ENCODE measurements at regions not wholly inside any gene's neighbourhood (a gene's known extent, or its start where the extent isn't known, plus 50 kb on each side); places are given as distances from the start of the nearest gene placed in this dataset.

DNA sequence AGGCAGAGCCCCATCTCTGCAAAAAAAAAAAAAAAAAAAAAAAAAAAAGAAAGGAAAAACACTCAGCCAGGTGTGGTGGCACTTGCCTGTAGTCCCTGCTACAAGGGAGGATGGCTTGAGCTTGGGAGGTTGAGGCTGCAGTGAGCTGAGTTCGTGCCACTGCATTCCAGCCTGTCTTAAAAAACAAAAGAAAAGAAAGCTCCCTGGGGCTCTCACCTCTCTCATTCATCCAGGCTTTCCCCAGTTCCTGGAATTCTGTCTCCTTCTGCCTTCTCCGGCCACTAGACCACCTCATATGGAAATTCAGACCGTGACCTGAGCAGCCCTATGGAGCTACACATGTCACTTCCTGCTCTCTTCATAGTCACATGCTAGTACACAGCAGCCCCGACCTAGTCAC lies 101.1 kb upstream of the TAB2 start:
- no peak for DNase-seq (ENCODE audit: low read depth in 2 of 2)

DNA sequence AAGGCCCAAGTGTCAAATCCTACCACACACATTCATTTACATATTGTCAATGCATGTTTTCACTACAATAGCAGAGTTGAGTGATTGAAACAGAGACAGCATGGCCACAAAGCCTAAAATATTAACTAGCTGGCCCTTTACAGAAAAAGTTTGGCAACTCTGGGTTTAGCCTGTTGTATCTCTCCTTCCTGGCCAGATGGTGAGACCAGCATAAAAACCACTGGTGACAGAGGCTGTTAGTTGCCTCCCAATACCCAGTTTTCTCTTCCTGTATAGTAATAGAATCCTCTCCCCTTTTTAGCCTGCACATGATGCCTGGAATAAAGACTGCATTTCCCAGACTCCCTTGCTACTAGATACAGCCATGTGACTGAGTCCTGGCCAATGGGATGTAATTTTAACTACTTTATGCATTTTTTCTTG lies 100.0 kb upstream of the TAB2 start:
- no peak for DNase-seq (ENCODE audit: low read depth in 2 of 2)

DNA sequence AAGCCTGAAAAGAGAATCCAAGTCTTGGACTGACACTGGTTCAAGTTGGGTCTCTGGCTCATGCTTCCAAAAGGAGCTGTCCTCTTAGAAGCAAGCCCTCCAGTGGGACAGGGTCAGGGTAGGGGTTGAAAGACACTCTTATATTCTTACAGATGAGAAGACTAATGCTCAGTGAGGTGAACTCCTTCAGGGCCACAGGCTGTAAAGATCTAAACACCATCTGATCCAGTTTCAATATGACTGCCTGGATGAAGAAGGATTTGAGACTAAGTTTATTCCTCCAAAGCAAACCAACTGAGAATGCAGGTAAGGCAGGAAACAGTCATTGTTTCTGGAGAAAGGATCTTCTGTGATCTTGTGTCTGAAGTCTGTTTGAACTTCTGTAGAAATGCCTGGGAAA lies 99.0 kb upstream of the TAB2 start:
- DNase-seq (ENCODE audit: low read depth in 2 of 2), result no peak

DNA sequence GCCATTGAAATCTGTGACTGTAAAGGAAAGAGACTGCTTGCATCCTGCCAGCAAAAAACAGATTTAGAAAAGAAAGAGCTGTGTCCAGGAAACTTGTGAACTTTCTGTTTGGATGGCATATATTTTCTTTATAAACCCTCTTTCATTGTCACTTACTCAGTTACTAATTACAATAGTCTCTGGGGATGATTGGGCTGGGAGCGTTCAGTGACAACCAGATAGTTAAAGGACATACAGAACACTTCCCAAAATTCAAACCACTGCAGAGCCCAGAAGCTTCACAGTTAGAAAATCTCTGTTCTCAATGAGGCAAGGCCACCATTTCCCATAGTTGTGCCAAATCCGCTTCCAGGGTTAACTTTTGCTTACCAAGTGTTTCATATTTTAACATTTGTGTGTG lies 98.6 kb upstream of the TAB2 start:
- DNase-seq (ENCODE audit: low read depth in 2 of 2), result no peak

DNA sequence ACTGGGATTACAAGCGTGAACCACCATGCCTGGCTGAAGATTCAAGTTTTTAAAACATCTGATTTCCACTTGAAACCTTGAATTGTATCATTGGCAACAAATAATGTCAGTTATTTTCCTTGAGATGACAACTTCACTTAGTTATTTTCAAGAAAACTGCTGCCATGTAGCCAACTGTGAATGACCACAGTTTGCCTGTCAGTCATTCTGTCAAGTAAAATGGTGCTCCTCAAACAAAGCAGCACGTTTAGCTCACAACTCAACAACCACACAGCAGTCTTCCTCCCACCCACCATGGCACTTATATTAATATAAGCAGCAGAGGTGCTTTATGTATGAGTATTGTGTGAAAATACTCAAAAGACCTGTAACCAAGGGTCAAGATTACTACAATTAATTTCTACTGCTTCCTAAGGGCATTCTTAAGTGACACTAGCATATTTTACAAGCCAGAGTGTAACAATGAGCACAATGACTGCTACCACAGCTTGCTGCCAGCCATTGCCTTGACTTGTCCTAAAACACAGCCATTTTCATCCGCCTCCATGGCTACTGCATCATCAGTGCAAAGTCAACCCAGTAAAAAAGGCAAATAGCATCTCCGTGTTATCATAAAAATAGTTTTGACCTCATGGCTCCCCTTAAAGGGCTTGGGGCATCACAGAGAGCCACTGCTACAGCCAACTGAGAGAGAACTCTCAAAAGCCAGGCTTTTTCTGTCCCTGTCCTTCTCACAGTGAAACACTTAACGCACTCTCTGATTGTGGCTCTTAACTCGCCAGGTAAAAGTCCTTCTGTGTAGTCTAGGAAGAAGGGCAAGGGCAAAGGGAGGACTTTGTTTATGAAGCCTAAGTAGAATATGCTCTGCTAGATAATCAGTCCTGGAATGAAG lies 96.4 kb upstream of the TAB2 start:
- DNase-seq (ENCODE audit: low read depth in 2 of 2), result no peak

DNA sequence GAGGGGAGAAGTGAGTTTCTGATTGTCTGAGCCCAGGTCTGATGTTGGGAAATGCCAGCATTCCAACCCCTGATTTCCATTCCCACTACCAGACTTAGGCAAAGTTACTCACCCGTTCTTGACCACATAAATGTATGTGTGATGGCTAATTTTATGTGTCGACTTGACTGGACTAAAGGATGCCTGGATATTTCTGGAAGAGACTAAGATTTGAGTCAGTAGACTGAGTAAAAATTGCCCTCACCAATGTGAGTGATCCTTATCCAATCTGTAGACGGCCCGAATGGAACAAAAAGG lies 95.8 kb upstream of the TAB2 start:
- no peak for DNase-seq (ENCODE audit: low read depth in 2 of 2)

DNA sequence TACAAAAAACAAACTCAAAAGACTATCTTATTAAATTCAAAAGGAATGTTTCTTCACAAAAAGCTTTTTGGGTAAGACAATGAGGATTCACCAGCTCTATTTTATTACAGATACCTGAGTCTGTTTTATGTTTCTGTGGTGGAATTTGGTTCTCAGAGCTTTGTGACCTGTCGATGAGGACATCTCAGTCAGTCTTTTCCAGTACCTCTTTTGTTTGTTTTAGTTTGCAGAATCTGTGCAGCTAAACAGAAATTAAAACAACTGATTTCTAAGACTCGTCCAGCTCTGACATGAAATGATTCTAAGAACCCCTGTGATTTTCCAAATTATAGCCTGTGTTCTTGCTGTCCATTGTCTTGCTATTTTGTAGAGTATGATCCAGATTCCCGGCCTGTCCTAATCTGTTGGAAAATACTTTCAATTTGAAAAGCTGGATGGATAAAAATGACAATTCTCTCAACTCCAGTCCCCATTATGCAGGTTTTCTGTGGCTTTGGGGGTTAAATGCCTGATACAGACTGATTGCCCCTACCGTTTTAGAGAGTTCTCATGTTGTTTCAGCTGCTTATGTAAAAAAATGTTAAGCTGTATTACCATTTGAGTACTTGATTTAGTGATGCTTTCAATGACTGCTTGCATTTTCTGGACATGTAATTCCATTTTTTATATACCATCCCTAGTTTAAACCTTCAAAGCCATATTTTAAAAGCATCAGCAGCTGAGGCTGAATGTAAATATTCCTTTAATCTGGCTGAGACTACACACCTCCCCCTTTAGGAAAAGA lies 94.2 kb upstream of the TAB2 start:
- no peak for DNase-seq (ENCODE audit: low read depth in 2 of 2)

DNA sequence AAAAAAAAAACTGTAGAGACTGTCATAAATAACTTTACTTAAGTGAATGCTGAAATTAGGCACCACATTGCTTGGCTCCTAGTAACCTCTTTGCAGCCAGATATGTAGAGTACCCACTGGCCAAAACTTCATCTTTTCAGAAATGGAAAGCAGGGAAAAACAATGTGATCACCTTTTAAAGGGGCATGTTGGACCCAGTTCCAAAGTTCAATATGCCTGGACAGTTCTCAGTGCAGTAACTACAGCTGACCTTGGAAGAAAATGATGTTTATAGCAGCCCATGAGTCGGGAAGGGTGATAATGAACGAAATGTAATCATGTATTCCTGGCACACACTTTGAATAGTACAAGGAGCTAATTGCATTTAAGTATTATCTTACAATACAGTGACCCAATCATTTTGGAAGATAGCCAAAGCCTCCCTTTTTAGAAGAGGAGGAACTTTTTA lies 93.6 kb upstream of the TAB2 start:
- no peak for DNase-seq (ENCODE audit: low read depth in 2 of 2)

DNA sequence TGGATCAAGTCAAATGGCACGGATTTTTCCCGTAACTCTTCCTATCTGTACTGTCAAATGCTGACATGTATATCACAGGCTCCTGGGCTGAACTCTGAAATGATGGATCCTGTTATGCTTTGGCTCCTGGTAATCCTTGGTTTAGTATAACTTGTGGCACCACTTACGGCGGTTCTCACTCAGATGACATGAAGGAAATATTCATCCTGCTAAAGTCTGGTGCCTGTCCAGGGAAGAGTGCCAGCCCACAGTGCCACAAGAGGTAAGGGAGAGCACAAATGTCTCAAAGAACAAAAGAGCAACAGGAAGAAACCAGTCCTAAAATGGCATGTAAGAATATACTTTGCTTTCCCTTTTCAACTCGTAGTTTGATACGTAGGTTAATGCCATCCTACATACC lies 93.1 kb upstream of the TAB2 start:
- no peak for DNase-seq (ENCODE audit: low read depth in 2 of 2)

DNA sequence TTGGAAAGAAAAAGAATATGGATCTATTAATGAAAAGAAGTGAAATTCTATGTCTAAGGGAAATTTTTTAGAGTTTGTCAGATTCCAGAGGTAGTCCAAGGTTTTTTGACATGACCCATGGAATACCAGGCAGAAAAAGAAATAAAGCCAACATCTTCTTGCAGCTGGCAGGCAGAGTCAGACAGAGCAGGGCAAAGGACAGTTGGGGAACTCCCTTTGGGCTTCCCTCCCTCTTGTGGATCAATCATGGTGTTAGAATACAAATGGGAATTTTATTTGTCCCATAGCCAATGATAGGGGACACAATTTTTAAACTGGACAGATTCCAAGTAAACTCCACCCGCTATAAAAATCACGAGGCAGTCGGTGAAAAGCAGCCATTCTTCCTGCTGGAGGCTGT lies 92.1 kb upstream of the TAB2 start:
- no peak for DNase-seq (ENCODE audit: low read depth in 2 of 2)

DNA sequence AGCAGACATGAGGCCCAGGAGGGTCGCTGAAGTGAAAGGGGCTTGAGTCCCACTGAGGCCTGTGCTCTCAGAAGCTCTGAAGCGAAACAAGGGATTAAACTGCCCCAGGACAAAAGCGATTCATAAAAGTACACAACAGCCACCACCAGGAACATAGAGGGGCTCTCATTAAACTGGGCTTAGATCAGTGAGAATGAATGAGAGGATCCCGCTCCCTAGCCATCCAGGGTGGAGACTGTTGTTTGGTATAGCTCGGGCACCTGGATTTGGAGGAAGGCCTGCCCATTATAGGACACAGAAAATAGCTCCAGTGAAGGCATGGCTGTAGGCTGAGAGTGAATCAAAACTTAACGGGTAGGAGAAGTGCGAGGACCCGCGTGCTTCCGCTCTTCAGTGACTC lies 91.6 kb upstream of the TAB2 start:
- no peak for DNase-seq (ENCODE audit: low read depth in 2 of 2)

DNA sequence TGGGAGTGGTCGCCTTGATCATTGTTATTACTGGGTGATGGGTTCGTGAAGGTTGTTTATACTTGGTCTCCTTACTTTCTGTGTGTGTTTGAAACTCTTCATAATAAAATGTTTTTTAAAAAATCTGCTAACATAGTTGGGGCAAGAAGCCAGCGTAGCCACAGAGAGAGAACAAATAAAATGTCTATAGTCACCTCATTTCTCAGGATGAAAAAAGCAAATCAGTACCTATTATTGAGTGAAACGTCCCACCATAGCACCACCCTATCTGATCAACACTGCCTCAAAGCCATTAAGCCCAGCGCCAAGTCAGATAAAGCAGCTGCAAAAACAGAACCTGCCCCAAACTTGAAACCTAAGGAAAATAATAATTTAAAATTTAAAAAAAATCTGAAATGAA lies 89.7 kb upstream of the TAB2 start:
- DNase-seq (ENCODE audit: low read depth in 2 of 2), result no peak

DNA sequence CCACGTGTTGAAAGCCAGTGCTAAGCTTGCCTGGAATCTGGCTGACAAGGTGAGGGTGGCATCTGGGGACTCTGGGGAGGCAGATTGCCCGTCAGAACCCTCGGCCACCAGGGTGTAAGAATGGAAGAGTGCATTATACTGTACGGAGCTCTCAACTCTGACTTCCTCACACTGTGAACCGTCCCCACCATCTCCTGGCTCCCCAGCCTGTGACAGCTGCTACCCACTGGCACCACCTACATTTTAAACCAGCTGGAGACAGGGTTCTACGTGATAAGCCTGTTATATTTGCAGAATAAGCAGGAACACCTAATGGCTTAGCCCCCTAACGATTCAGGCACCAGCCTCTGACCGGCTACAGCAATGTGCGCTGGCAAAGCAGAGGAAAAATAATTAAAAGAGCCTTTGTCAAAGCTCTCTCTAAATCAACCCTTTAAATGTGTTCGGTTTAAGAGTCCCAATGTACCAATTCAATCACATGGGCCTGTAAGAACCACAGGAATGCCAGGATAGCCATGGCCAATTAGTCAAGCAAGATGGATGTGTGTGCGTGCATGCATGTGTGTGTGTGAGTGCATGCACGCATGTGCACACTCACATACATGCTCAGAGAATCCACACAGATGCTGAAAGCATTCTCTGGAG lies 89.1 kb upstream of the TAB2 start:
- no peak for DNase-seq (ENCODE audit: low read depth in 2 of 2)

DNA sequence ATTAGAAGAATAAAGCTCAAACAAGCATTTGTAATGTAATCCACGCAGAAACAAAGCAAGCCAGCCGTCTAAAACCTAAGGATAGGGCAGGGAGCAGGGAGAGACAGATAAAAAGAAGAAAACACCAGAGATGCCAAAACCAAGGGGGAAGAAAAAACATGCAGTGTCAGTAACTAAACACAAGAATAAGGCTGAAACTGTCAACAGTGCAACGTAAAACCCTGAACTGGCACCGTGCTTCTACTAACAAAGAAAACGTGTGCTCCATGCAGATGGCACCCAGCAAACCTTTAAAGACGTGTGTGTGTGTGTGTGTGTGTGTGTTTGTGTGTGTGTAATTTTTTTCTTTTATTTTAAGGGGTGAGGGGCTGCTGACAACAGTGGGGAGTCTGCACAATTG lies 88.4 kb upstream of the TAB2 start:
- no peak for DNase-seq (ENCODE audit: low read depth in 2 of 2)

DNA sequence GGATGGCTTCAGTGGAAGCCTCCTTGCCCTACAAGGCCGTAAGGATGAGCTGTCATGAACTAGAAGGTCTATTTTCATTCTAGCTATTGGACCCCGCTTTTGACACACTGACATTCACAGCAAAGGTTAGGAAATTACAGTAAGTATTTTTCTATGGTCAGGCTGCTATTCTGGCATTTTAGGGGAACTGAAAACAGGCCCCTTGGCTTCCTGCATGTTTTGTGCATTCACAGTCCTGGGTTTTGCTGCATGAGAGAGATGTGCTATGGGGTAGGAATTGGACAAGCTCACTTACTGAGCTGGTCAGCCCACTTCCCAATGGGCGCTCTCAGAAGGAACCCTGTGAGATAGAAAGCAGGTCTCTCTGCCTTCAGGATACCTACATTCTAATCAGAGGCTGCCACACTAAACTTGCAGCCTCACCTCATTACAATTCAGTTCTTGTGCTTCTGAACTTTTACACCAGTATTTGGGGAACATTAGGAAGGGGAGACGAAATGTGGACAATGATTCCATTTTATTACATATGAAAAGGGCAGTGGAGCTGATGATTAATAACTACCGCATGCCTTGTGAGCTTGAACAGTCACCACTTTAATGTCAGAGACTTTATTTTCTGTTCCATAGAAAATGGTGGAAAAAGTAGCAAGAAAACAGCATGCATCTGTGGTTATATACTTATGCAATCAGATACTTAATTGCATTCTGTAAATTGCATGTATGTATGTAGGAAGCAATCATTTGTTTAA lies 86.6 kb upstream of the TAB2 start:
- no peak for DNase-seq (ENCODE audit: low read depth in 2 of 2)

DNA sequence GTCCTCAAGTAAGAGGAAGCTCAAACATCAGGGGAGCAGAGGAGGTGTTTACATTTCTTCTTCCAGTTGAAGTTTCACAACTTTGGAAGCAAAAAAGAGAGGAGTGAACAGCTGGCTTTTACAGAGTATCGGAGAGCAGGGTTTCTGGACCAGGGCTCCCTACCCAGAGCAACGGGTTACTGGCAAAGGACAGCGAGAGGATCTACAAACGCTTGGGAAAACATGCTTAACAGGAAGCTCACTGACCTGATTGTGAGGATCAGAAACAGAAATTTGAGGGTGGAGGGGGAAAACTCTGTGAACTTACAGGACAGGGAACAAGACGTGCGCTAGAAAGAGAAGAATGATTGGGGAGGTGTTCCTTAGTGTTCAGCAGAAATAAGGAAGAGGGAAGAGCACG lies 85.7 kb upstream of the TAB2 start:
- no peak for DNase-seq (ENCODE audit: low read depth in 2 of 2)

DNA sequence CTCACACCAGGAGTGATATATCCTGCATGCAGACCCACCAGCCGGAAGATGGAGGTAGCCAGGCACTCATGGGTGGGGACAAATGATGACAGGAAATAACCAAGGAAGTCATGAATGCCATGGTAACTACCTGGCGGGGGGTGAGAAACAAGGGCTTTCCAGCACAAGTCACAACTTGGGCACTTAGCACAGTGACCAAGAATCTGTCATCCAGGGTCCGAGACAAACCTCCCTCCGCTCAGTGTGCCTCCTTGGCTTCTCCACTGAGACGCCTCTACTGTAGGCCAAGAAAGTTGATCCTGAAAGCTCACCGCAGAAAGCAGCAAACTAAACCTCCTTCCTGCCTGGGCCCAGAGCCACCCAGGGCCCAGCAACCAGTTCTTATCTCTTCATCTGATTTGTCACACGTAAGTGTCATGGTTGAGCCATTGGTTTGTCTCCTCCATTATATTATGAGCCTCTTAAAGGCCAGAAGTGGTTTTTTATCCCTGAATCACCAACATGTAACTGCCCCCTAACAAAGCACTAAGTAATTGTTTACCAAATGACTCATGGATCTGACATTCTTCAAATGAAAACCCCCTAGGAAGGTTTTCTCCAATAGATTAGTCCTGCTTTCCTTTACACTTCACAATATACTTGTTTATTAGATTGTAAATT lies 84.3 kb upstream of the TAB2 start:
- DNase-seq (ENCODE audit: low read depth in 2 of 2), result peak in 1 of 2 donors; percentile 49

DNA sequence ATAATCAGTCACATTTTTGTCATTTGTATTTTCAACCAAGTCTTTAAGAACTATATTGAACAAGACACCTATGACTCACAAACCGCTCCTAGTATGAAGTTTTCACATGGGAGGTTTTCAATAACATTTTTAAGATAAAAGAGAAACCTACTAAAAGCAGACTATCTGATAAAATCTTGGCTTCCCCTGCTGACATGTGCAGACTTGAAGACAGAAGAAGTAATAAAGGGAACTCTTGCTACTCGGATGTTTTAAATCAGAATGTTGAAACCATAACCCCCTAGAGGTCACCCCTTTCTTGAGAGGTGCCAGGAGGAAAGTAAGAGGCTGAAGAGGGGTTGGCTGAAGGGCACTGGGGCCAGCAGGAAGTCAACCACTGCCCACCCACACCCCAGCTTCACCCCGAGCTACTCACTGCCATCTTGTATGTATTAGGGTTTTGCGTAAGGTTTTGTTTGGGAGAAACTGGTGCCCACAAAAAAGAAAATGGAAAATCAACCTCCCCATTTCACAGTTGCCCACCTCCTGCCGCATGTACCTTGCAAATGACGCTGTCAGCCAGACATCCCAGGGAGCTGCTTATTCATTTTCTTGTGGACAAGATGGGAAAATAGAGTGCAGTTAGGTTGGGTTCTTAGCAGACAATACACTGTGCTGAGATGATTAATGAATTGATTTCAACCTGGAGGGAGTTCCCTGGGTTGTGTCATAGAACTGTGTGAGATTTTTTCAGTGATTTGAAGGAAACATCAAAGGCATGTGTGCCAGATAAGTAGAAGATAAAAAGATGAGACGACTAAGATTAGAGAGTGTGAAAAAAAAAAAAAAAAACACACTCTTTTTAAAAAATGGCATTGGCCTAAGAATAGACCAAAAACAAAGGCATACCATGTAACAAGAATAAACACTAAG lies 83.2 kb upstream of the TAB2 start:
- DNase-seq (ENCODE audit: low read depth in 2 of 2), result no peak

DNA sequence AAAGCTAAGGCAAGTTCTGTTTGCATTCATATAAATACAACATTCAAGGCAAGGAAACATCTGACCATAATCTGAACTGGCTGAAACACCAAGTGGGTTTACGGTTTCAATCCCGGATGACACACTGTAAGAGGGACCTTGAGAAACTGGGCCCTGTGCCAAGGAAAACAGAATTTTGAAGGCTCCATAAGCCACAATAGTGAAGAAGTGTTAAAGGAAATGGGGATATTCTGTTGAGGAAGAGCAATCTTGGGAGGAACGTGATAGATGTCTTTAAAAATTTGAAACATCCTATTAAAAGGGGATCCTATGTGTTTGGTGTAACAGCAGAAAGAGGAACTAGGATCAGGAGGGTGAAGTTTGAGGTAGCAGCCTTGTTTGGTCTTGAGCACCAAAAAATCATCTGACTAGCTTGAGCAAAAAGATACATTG lies 82.4 kb upstream of the TAB2 start:
- no peak for DNase-seq (ENCODE audit: low read depth in 2 of 2)

DNA sequence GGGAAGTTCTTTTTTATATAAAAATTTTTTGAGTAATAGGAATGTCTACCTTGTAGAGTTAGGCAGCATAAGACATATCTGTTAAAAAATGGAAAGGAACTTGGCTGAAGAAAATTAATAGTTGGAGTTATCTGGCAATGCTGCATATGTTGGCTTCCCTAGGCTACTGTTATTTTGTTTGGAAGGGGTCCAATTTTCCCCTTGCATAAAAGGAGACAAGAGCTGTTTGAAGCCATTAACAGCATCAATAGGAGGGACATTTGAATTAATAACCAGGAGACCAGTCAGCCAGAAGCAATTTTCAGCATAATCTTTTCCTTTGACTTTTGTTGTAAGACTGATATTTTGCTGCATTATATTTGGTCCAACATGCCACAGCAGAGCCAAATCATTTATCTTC lies 80.9 kb upstream of the TAB2 start:
- DNase-seq (ENCODE audit: low read depth in 2 of 2), result no peak
